GM23248 (cell line): ENCODE measurements at regions not wholly inside any gene's neighbourhood (a gene's known extent, or its start where the extent isn't known, plus 50 kb on each side); places are given as distances from the start of the nearest gene placed in this dataset.

ENCODE experiments used
- EZH2 ChIP-seq: fragments of 200-600 bp; sonication (generic); IDR thresholded peaks from 2 replicates; pipeline ENCODE4 v1.6.1; 2018; ENCODE audit warnings: antibody characterized with exemption, mild to moderate bottlenecking; ENCODE audit not compliant: insufficient read depth, poor library complexity, severe bottlenecking
- EZH2phosphoT487 ChIP-seq: fragments of 200-600 bp; sonication (generic); IDR thresholded peaks from 2 replicates; pipeline ENCODE4 v1.6.1; 2018; ENCODE audit warnings: antibody characterized with exemption, moderate library complexity, mild to moderate bottlenecking, low read depth; ENCODE audit not compliant: insufficient read depth

DNA sequence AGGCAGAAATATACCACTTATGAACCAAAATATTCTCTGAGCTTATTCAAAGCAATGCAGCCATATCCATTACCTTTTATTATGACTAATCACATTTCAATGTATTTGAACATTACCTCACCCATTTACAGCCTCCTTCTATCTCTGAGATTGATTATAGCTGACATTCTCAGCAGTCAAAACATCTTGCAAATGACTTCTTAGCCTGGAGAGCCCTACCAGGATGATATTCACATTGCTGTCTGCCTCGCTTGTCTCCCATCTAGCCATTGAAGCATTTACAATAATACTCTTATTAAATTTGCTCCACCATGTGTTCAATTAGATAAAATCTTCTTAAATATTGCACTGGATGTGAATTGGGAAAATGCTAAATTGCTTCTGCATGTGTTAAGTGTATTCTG, 1879.9 kb upstream of the ACO1 start:
- TF ChIP-seq EZH2 (no peak), EZH2phosphoT487 (no peak)
